ENCODE measurements at regions not wholly inside any gene's neighbourhood (a gene's known extent, or its start where the extent isn't known, plus 50 kb on each side); places are given as distances from the start of the nearest gene placed in this dataset.
"Not testable (repeated sequence)": the region's sequence is repeated elsewhere in the genome, so short reads cannot be mapped to it uniquely, and the experiment has no call there.

GRCh38 chr1:214095896-214096295, 108.1 kb downstream of the PROX1 start:
- DNase-seq; intact Hi-C loops (cut with DNase I): not testable (repeated sequence)

- no peak for DNase-seq
- intact Hi-C loops (cut with DNase I), result no loop called here
These were observed 113.5 kb downstream of the PROX1 start for GRCh38 chr1:214101246-214101645.

- DNase-seq, result no peak
- intact Hi-C loops (cut with DNase I), result no loop called here
These were observed 114.1 kb downstream of the PROX1 start for GRCh38 chr1:214101828-214102227.

GRCh38 chr1:214102907-214103306, 115.1 kb downstream of the PROX1 start:
- DNase-seq, result no peak
- intact Hi-C loops (cut with DNase I), result no loop called here

- DNase-seq, result no peak
- intact Hi-C loops (cut with DNase I), result no loop called here
These were observed 116.0 kb downstream of the PROX1 start for GRCh38 chr1:214103778-214104177.

- no peak for DNase-seq
- intact Hi-C loops (cut with DNase I), result no loop called here
These were observed 118.6 kb downstream of the PROX1 start for GRCh38 chr1:214106375-214106774.

- intact Hi-C loops (cut with DNase I), result no loop called here
- DNase-seq, result no peak
These were observed 119.7 kb downstream of the PROX1 start for GRCh38 chr1:214107322-214108096.

- intact Hi-C loops (cut with DNase I), result no loop called here
- DNase-seq, result no peak
These were observed 120.3 kb downstream of the PROX1 start for GRCh38 chr1:214108097-214108446.

GRCh38 chr1:214111796-214112195, 124.0 kb downstream of the PROX1 start:
- DNase-seq, result no peak
- intact Hi-C loops (cut with DNase I), result no loop called here

- no peak for DNase-seq
- intact Hi-C loops (cut with DNase I), result no loop called here
These were observed 128.5 kb downstream of the PROX1 start for GRCh38 chr1:214116258-214116657.

- intact Hi-C loops (cut with DNase I), result no loop called here
These were observed 130.0 kb downstream of the PROX1 start for GRCh38 chr1:214117780-214118179.

GRCh38 chr1:214120191-214120590, 132.4 kb downstream of the PROX1 start:
- no peak for DNase-seq
- intact Hi-C loops (cut with DNase I), result loop anchor here (10.0 kb wide), 2 partner anchors 555 to 995 kb away; no protein-coding TSS in a partner anchor

More at GRCh38 chr1:214117780-214118179, 130.0 kb downstream of the PROX1 start:
- no peak for DNase-seq

- no peak for DNase-seq
- intact Hi-C loops (cut with DNase I), result loop anchor here (10.0 kb wide), 2 partner anchors 556 to 996 kb away; no protein-coding TSS in a partner anchor
These were observed 133.2 kb downstream of the PROX1 start for GRCh38 chr1:214120951-214121350.

- intact Hi-C loops (cut with DNase I), result loop anchor here (10.0 kb wide), 2 partner anchors 557 to 997 kb away; no protein-coding TSS in a partner anchor
- no peak for DNase-seq
These were observed 134.3 kb downstream of the PROX1 start for GRCh38 chr1:214122110-214122509.

- intact Hi-C loops (cut with DNase I), result loop anchor here (10.0 kb wide), 2 partner anchors 558 to 998 kb away; no protein-coding TSS in a partner anchor
- peak; percentile 8 to 80 (median 52) for DNase-seq
These were observed 135.4 kb downstream of the PROX1 start for GRCh38 chr1:214123061-214123784.

- intact Hi-C loops (cut with DNase I), result loop anchor here (10.0 kb wide), 2 partner anchors 560 to 1000 kb away; no protein-coding TSS in a partner anchor
These were observed 136.6 kb downstream of the PROX1 start for GRCh38 chr1:214124281-214124805.

GRCh38 chr1:214124915-214125314, 137.1 kb downstream of the PROX1 start:
- no peak for DNase-seq
- intact Hi-C loops (cut with DNase I), result loop anchor here (5.0 to 10.0 kb wide), 3 partner anchors 560 to 1000 kb away; no protein-coding TSS in a partner anchor

More at GRCh38 chr1:214124281-214124805, 136.6 kb downstream of the PROX1 start:
- no peak for DNase-seq

- intact Hi-C loops (cut with DNase I), result loop anchor here (5.0 to 10.0 kb wide), 3 partner anchors 561 to 1001 kb away; no protein-coding TSS in a partner anchor
- DNase-seq, result no peak
These were observed 138.0 kb downstream of the PROX1 start for GRCh38 chr1:214125819-214126218.

GRCh38 chr1:214126697-214127146, 138.9 kb downstream of the PROX1 start:
- no peak for DNase-seq
- intact Hi-C loops (cut with DNase I), result loop anchor here (5.0 to 10.0 kb wide), 3 partner anchors 562 to 1002 kb away; no protein-coding TSS in a partner anchor

Measured in head of caudate nucleus (tissue), 42 donors.